ENCODE measurements at regions not wholly inside any gene's neighbourhood (a gene's known extent, or its start where the extent isn't known, plus 50 kb on each side); places are given as distances from the start of the nearest gene placed in this dataset.

- Histone ChIP-seq H2BK12ac (ENCODE audit: low read length) (no peak overlapping the region), H3K79me1 (ENCODE audit: low read length) (no peaks in the 10 kb centered on the region), H2AFZ (ENCODE audit: insufficient read depth, low read length, poor library complexity) (no peak overlapping the region), H2BK120ac (ENCODE audit: insufficient read depth, low read length, poor library complexity) (no peak overlapping the region), H4K8ac (ENCODE audit: low read depth, low read length) (no peak overlapping the region), H3K79me2 (ENCODE audit: control insufficient read depth, insufficient read depth, low read length, poor library complexity) (no peaks in the 10 kb centered on the region), H3K27ac (ENCODE audit: low read depth, low read length) (no peak overlapping the region), H3K4me3 (ENCODE audit: low read depth, low read length) (no peak overlapping the region), H4K91ac (ENCODE audit: low read depth, low read length) (no peak overlapping the region), H3K23ac (ENCODE audit: low read length) (no peak overlapping the region), H3K27me3 (ENCODE audit: insufficient read depth, low read length) (no peaks in the 10 kb centered on the region), H3K4ac (ENCODE audit: low read depth, low read length) (no peak overlapping the region), H4K12ac (ENCODE audit: low read depth, low read length) (no peak overlapping the region), H3K18ac (ENCODE audit: low read length) (no peak overlapping the region), H3K4me2 (ENCODE audit: low read length) (no peak overlapping the region), H3K36me3 (ENCODE audit: control insufficient read depth in 1 of 2, insufficient read depth in 2 of 2, low read length in 2 of 2) (no peaks in the 10 kb centered on the region), H2BK5ac (ENCODE audit: low read depth, low read length, poor library complexity) (no peak overlapping the region), H3K4me1 (ENCODE audit: control insufficient read depth in 1 of 2, insufficient read depth in 2 of 2, low read length in 2 of 2) (no peaks in the 10 kb centered on the region), H3K9me3 (ENCODE audit: insufficient read depth, low read depth, low read length) (no peaks in the 10 kb centered on the region), H3K14ac (ENCODE audit: low read length) (no peak overlapping the region), H2AK5ac (ENCODE audit: low read length) (no peak overlapping the region), H3K9ac (ENCODE audit: low read length) (no peak overlapping the region)
- WGBS (ENCODE audit: extremely low coverage, insufficient coverage, insufficient read length) = no CpG with 5 or more reads among the region's 8 CpGs
- DNase-seq = no peak
These were observed 393.1 kb upstream of the CELF2 start for GRCh38 chr10:10624567-10624962.

GRCh38 chr10:10625491-10625890, 392.2 kb upstream of the CELF2 start:
- WGBS (ENCODE audit: extremely low coverage, insufficient coverage, insufficient read length) = no CpG with 5 or more reads among the region's 6 CpGs
- Histone ChIP-seq H4K12ac (ENCODE audit: low read depth, low read length) (no peak overlapping the region), H3K27ac (ENCODE audit: low read depth, low read length) (no peak overlapping the region), H3K4me3 (ENCODE audit: low read depth, low read length) (no peak overlapping the region), H3K79me1 (ENCODE audit: low read length) (no peaks in the 10 kb centered on the region), H3K4me2 (ENCODE audit: low read length) (no peak overlapping the region), H3K23ac (ENCODE audit: low read length) (no peak overlapping the region), H2BK12ac (ENCODE audit: low read length) (no peak overlapping the region), H3K4ac (ENCODE audit: low read depth, low read length) (no peak overlapping the region), H2BK5ac (ENCODE audit: low read depth, low read length, poor library complexity) (no peak overlapping the region), H3K79me2 (ENCODE audit: control insufficient read depth, insufficient read depth, low read length, poor library complexity) (no peaks in the 10 kb centered on the region), H3K4me1 (ENCODE audit: control insufficient read depth in 1 of 2, insufficient read depth in 2 of 2, low read length in 2 of 2) (no peaks in the 10 kb centered on the region), H3K9ac (ENCODE audit: low read length) (no peak overlapping the region), H3K27me3 (ENCODE audit: insufficient read depth, low read length) (no peaks in the 10 kb centered on the region), H4K8ac (ENCODE audit: low read depth, low read length) (no peak overlapping the region), H3K36me3 (ENCODE audit: control insufficient read depth in 1 of 2, insufficient read depth in 2 of 2, low read length in 2 of 2) (no peaks in the 10 kb centered on the region), H4K91ac (ENCODE audit: low read depth, low read length) (no peak overlapping the region), H3K9me3 (ENCODE audit: insufficient read depth, low read depth, low read length) (no peaks in the 10 kb centered on the region), H2AK5ac (ENCODE audit: low read length) (no peak overlapping the region), H3K18ac (ENCODE audit: low read length) (no peak overlapping the region), H2BK120ac (ENCODE audit: insufficient read depth, low read length, poor library complexity) (no peak overlapping the region), H3K14ac (ENCODE audit: low read length) (no peak overlapping the region), H2AFZ (ENCODE audit: insufficient read depth, low read length, poor library complexity) (no peak overlapping the region)
- no peak for DNase-seq

GRCh38 chr10:10626734-10627133, 390.9 kb upstream of the CELF2 start:
- H3K23ac ChIP-seq (ENCODE audit: low read length) = no peak overlapping the region
- H2AK5ac ChIP-seq (ENCODE audit: low read length) = no peak overlapping the region
- no peak overlapping the region for H3K14ac ChIP-seq (ENCODE audit: low read length)
- no peak overlapping the region for H2BK120ac ChIP-seq (ENCODE audit: insufficient read depth, low read length, poor library complexity)
- H3K4ac ChIP-seq (ENCODE audit: low read depth, low read length) = no peak overlapping the region
- H2AFZ ChIP-seq (ENCODE audit: insufficient read depth, low read length, poor library complexity) = no peak overlapping the region
- H2BK5ac ChIP-seq (ENCODE audit: low read depth, low read length, poor library complexity) = no peak overlapping the region
- H2BK12ac ChIP-seq (ENCODE audit: low read length) = no peak overlapping the region
- no peaks in the 10 kb centered on the region for H3K4me1 ChIP-seq (ENCODE audit: control insufficient read depth in 1 of 2, insufficient read depth in 2 of 2, low read length in 2 of 2)
- DNase-seq = no peak
- no peaks in the 10 kb centered on the region for H3K9me3 ChIP-seq (ENCODE audit: insufficient read depth, low read depth, low read length)
- H3K4me3 ChIP-seq (ENCODE audit: low read depth, low read length) = no peak overlapping the region
- H4K12ac ChIP-seq (ENCODE audit: low read depth, low read length) = no peak overlapping the region
- H3K18ac ChIP-seq (ENCODE audit: low read length) = no peak overlapping the region
- no peak overlapping the region for H4K91ac ChIP-seq (ENCODE audit: low read depth, low read length)
- H4K8ac ChIP-seq (ENCODE audit: low read depth, low read length) = no peak overlapping the region
- no peak overlapping the region for H3K4me2 ChIP-seq (ENCODE audit: low read length)
- no peak overlapping the region for H3K9ac ChIP-seq (ENCODE audit: low read length)
- no peaks in the 10 kb centered on the region for H3K79me2 ChIP-seq (ENCODE audit: control insufficient read depth, insufficient read depth, low read length, poor library complexity)
- no CpG with 5 or more reads among the region's 9 CpGs for WGBS (ENCODE audit: extremely low coverage, insufficient coverage, insufficient read length)
- no peaks in the 10 kb centered on the region for H3K36me3 ChIP-seq (ENCODE audit: control insufficient read depth in 1 of 2, insufficient read depth in 2 of 2, low read length in 2 of 2)
- no peaks in the 10 kb centered on the region for H3K27me3 ChIP-seq (ENCODE audit: insufficient read depth, low read length)
- H3K27ac ChIP-seq (ENCODE audit: low read depth, low read length) = no peak overlapping the region
- no peaks in the 10 kb centered on the region for H3K79me1 ChIP-seq (ENCODE audit: low read length)

GRCh38 chr10:10627414-10627813, 390.3 kb upstream of the CELF2 start:
- Histone ChIP-seq H2AFZ (ENCODE audit: insufficient read depth, low read length, poor library complexity) (no peak overlapping the region), H3K23ac (ENCODE audit: low read length) (no peak overlapping the region), H4K91ac (ENCODE audit: low read depth, low read length) (no peak overlapping the region), H4K8ac (ENCODE audit: low read depth, low read length) (no peak overlapping the region), H3K27ac (ENCODE audit: low read depth, low read length) (no peak overlapping the region), H3K9me3 (ENCODE audit: insufficient read depth, low read depth, low read length) (no peaks in the 10 kb centered on the region), H3K4ac (ENCODE audit: low read depth, low read length) (no peak overlapping the region), H3K79me1 (ENCODE audit: low read length) (no peaks in the 10 kb centered on the region), H4K12ac (ENCODE audit: low read depth, low read length) (no peak overlapping the region), H3K4me3 (ENCODE audit: low read depth, low read length) (no peak overlapping the region), H3K9ac (ENCODE audit: low read length) (no peak overlapping the region), H3K4me2 (ENCODE audit: low read length) (no peak overlapping the region), H3K79me2 (ENCODE audit: control insufficient read depth, insufficient read depth, low read length, poor library complexity) (no peaks in the 10 kb centered on the region), H2AK5ac (ENCODE audit: low read length) (no peak overlapping the region), H3K14ac (ENCODE audit: low read length) (no peak overlapping the region), H3K18ac (ENCODE audit: low read length) (no peak overlapping the region), H2BK120ac (ENCODE audit: insufficient read depth, low read length, poor library complexity) (no peak overlapping the region), H3K36me3 (ENCODE audit: control insufficient read depth in 1 of 2, insufficient read depth in 2 of 2, low read length in 2 of 2) (no peaks in the 10 kb centered on the region), H2BK5ac (ENCODE audit: low read depth, low read length, poor library complexity) (no peak overlapping the region), H3K27me3 (ENCODE audit: insufficient read depth, low read length) (no peaks in the 10 kb centered on the region), H2BK12ac (ENCODE audit: low read length) (no peak overlapping the region), H3K4me1 (ENCODE audit: control insufficient read depth in 1 of 2, insufficient read depth in 2 of 2, low read length in 2 of 2) (no peaks in the 10 kb centered on the region)
- WGBS (ENCODE audit: extremely low coverage, insufficient coverage, insufficient read length) = no CpG with 5 or more reads among the region's 1 CpG
- no peak for DNase-seq
